Keratinocyte (primary cell): ENCODE measurements at regions not wholly inside any gene's neighbourhood (a gene's known extent, or its start where the extent isn't known, plus 50 kb on each side); places are given as distances from the start of the nearest gene placed in this dataset.

Experiments used
- EZH2 ChIP-seq: IDR thresholded peaks from one replicate; pipeline ENCODE4 v1.6.1; 2012; ENCODE audit warnings: inconsistent platforms, mild to moderate bottlenecking, low read length, moderate library complexity
- TF ChIP-seq, protein P1 (sequence below), 3 experiments: IDR thresholded peaks in 1 of 3; conservative IDR thresholded peaks in 1 of 3; optimal IDR thresholded peaks in 1 of 3; 2 replicates in 2 of 3; 3 replicates in 1 of 3; pipeline versions ENCODE3 to v1.5.1; 2011; ENCODE audit warnings: low read length in 3 of 3, mild to moderate bottlenecking in 3 of 3, moderate library complexity in 2 of 3, control low read depth in 1 of 3, inconsistent platforms in 1 of 3; ENCODE audit not compliant: insufficient read depth in 2 of 3; ENCODE audit errors: extremely low read depth in 1 of 3

DNA sequence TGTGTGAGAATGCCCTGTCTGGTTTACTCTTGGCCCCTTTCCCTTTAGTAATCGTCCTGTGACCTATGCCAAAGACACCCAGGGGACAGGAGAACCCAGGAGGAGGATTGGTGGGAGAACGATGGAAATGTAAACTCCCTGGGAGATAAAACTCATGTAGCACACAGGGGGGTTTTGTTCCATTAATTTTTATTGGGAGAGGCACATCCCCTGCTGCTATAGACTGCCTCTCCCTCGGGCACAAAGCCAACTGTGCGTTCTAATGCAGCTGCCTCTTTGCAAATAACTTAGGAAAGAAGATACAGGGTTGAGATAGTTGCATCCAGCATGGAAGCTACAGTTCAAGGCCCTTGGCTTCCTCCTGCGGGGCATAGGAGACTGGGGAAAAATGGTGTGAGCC is 489.6 kb downstream of the SLC4A3 start:
- TF ChIP-seq, protein P1, sequence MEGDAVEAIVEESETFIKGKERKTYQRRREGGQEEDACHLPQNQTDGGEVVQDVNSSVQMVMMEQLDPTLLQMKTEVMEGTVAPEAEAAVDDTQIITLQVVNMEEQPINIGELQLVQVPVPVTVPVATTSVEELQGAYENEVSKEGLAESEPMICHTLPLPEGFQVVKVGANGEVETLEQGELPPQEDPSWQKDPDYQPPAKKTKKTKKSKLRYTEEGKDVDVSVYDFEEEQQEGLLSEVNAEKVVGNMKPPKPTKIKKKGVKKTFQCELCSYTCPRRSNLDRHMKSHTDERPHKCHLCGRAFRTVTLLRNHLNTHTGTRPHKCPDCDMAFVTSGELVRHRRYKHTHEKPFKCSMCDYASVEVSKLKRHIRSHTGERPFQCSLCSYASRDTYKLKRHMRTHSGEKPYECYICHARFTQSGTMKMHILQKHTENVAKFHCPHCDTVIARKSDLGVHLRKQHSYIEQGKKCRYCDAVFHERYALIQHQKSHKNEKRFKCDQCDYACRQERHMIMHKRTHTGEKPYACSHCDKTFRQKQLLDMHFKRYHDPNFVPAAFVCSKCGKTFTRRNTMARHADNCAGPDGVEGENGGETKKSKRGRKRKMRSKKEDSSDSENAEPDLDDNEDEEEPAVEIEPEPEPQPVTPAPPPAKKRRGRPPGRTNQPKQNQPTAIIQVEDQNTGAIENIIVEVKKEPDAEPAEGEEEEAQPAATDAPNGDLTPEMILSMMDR (optimal IDR thresholded peaks at IDR 0.05 in 1 of 3, IDR thresholded peaks at IDR 0.05 in 1 of 3, conservative IDR thresholded peaks at IDR 0.05 in 1 of 3; ENCODE audit: extremely low read depth in 1 of 3, insufficient read depth in 2 of 3, low read length in 3 of 3): no peak
- no peak for TF ChIP-seq EZH2
